Upper lobe of right lung (tissue), 1 donor: ENCODE measurements at regions not wholly inside any gene's neighbourhood (a gene's known extent, or its start where the extent isn't known, plus 50 kb on each side); places are given as distances from the start of the nearest gene placed in this dataset.

Experiments
- ATAC-seq: fragments of 200-7000 bp; cut with Tn5 transposase; one replicate; pipeline ENCODE4 v1.9.1; 2020; ENCODE audit warnings: mild to moderate bottlenecking, moderate library complexity
- DNase-seq: peaks from one replicate; pipeline ENCODE4 v3.0.0-alpha.2; 2020
- H3K27ac ChIP-seq: fragments of 200-600 bp; one replicate; pipeline ENCODE4 v1.8.0; 2022
- H3K27me3 ChIP-seq: fragments of 200-600 bp; one replicate; pipeline ENCODE4 v1.8.0; 2022; ENCODE audit warnings: mild to moderate bottlenecking
- H3K36me3 ChIP-seq: fragments of 200-600 bp; one replicate; pipeline ENCODE4 v1.8.0; 2022
- H3K4me1 ChIP-seq: fragments of 200-600 bp; one replicate; pipeline ENCODE4 v1.8.0; 2022
- H3K4me3 ChIP-seq: fragments of 200-600 bp; one replicate; pipeline ENCODE4 v1.8.0; 2022; ENCODE audit warnings: mild to moderate bottlenecking
- H3K9me3 ChIP-seq: fragments of 200-600 bp; one replicate; pipeline ENCODE4 v1.8.0; 2022
- CTCF ChIP-seq: fragments of 200-600 bp; IDR thresholded peaks from one replicate; pipeline ENCODE4 v1.8.0; 2022; ENCODE audit warnings: antibody characterized with exemption
- intact Hi-C: fragments of 100-400 bp; cut with DNase I; formaldehyde crosslinking; loops from one replicate; pipeline ENCODE4 v1.11.0; 2022
- donor health status: DM: no; HTN: yes; CAD: no; lungs with severe emphysema.

DNA sequence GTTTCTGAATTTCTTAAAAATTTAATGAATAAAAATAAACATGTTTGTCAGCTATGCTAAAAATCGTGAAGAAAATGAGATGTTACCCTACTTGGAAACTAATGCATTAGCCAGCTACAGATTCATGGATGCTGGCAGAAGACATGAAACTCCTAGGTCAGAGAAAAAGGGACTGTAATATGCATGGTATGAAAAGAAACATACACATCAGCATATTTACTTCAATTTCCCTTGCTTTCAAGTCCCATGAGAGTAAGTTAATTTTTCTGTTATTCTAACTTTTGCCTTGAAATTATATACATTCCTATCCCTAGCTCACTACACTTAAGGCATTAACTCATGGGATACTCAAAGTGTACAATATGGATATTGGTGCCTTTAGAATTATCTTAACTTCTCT, 2041.4 kb upstream of the LRRTM1 start:
- DNase-seq (no peak), ATAC-seq (no peak)
- Histone ChIP-seq H3K27me3 (no peaks in the 10 kb centered on the region), H3K36me3 (no peaks in the 10 kb centered on the region), H3K27ac (no peak overlapping the region), H3K9me3 (no peaks in the 10 kb centered on the region), H3K4me3 (no peak overlapping the region), H3K4me1 (no peaks in the 10 kb centered on the region)
- no peak for TF ChIP-seq CTCF
- intact Hi-C loops = no loop called here

DNA sequence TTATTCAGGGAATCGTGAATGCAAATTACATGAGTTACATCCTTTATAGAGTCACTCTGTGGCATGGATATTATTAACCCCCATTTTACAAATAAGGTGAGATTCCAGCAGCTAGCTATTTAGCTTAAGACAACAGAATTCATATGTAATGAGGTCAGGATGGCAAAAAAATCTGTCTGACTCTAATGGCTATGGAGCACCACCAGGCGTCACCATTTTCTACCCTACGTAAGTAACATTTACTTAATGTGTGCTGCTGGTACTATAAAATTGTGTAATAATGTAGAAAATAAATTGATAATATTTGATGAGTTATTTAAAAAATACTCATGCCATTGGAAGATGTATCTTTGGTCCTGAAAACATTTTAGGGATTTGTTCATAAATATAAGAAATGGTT, 2040.1 kb upstream of the LRRTM1 start:
- H3K9me3 ChIP-seq = no peaks in the 10 kb centered on the region
- DNase-seq = no peak
- no peak for ATAC-seq
- H3K27me3 ChIP-seq = no peaks in the 10 kb centered on the region
- intact Hi-C loops = no loop called here
- H3K36me3 ChIP-seq = no peaks in the 10 kb centered on the region
- no peak overlapping the region for H3K27ac ChIP-seq
- no peak overlapping the region for H3K4me3 ChIP-seq
- TF ChIP-seq CTCF = no peak
- no peaks in the 10 kb centered on the region for H3K4me1 ChIP-seq

- no peak overlapping the region for H3K4me3 ChIP-seq
- TF ChIP-seq CTCF = no peak
These were observed 2037.8 kb upstream of the LRRTM1 start for GRCh38 chr2:82342356-82342755.

GRCh38 chr2:82340578-82341053, 2036.1 kb upstream of the LRRTM1 start:
- no peak for TF ChIP-seq CTCF
- ATAC-seq (no peak), DNase-seq (no peak)
- intact Hi-C loops = no loop called here
- no peaks in the 10 kb centered on the region for H3K9me3 ChIP-seq
- no peaks in the 10 kb centered on the region for H3K27me3 ChIP-seq
- H3K36me3 ChIP-seq = no peaks in the 10 kb centered on the region
- H3K4me3 ChIP-seq = no peak overlapping the region
- H3K27ac ChIP-seq = no peak overlapping the region
- no peaks in the 10 kb centered on the region for H3K4me1 ChIP-seq

More at GRCh38 chr2:82342356-82342755, 2037.8 kb upstream of the LRRTM1 start:
- Histone ChIP-seq H3K9me3 (no peaks in the 10 kb centered on the region), H3K4me1 (no peaks in the 10 kb centered on the region), H3K27me3 (no peaks in the 10 kb centered on the region), H3K36me3 (no peaks in the 10 kb centered on the region), H3K27ac (no peak overlapping the region)
- ATAC-seq (no peak), DNase-seq (no peak)
- intact Hi-C loops = no loop called here

GRCh38 chr2:82339805-82340204, 2035.3 kb upstream of the LRRTM1 start:
- intact Hi-C loops = no loop called here
- no peak overlapping the region for H3K27ac ChIP-seq
- no peak for DNase-seq
- H3K4me1 ChIP-seq = no peaks in the 10 kb centered on the region
- H3K4me3 ChIP-seq = no peak overlapping the region
- H3K27me3 ChIP-seq = no peaks in the 10 kb centered on the region
- no peaks in the 10 kb centered on the region for H3K36me3 ChIP-seq
- TF ChIP-seq CTCF = no peak
- no peaks in the 10 kb centered on the region for H3K9me3 ChIP-seq
- no peak for ATAC-seq

DNA sequence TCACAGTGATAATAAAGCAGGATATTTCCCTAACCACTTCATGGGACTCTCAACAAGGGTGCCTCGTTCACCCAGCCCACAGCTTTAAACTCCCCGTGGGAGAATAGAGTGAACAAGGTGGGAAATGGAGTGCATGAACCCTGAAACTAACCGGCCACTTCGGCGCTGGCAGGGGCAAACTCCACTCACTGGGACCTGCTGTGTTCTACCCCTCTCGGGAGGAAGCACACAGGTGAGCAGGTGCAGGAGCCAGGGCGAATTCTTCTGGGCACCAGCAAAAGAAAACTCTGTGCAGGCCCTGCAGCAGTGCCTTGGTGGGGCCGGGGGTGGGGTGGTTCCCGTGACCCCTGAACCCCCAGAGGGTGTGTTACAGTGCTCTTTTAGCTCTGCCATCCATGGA, 2029.1 kb upstream of the LRRTM1 start:
- DNase-seq = no peak
- Histone ChIP-seq H3K36me3 (no peaks in the 10 kb centered on the region), H3K27ac (no peak overlapping the region), H3K4me1 (no peaks in the 10 kb centered on the region), H3K9me3 (no peaks in the 10 kb centered on the region), H3K27me3 (no peaks in the 10 kb centered on the region), H3K4me3 (no peak overlapping the region)
- ATAC-seq = no peak
- intact Hi-C loops = no loop called here
- no peak for TF ChIP-seq CTCF
